ENCODE measurements at regions not wholly inside any gene's neighbourhood (a gene's known extent, or its start where the extent isn't known, plus 50 kb on each side); places are given as distances from the start of the nearest gene placed in this dataset.

DNA sequence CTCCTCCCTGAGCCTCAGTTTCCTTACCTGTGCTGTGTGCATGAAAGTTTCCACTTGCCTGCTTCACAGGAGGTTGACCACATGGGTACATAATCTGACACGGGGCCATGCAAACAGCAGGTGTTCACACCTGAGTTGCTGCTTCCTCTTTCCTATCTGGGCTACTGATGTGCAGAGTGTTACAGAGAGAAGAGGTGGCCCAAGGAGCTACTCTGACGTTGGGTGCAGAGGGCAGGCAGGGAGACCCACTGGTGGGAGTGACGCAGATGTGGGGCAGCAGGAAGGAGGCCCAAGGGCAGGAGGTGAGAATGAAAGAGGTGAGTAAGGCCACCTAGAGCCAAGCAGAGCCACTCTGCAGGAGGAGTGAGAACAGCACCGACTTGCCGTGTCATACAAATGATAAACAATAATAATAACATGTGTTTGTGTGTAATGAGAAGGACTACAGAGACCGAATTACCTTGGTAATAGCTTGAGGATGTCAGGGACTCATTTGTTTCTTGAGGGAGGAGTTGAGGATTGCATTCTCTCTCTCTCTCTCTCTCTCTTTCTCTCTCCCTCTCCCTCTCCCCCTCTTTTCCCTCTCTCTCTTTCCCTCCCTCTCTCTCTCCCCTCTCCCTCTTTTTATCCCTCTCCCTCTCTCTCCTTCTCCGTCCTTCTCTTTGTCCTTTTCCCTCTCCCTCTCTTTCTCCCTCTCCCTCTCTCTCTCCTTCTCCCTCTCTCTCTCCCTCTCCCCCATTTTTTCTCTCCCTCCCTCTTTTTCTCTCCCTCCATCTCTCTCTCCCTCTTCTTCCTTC lies 87.4 kb upstream of the IGSF21 start:
- no peaks in the 10 kb centered on the region for H3K36me3 ChIP-seq
- no peaks in the 10 kb centered on the region for H3K4me1 ChIP-seq
- no peaks in the 10 kb centered on the region for H3K9me3 ChIP-seq
- H3K27me3 ChIP-seq: no peaks in the 10 kb centered on the region
- H3K27ac ChIP-seq: no peak overlapping the region
- intact Hi-C loops (cut with DNase I; ENCODE audit: low total_unique reads): no loop called here
- TF ChIP-seq, protein P1, sequence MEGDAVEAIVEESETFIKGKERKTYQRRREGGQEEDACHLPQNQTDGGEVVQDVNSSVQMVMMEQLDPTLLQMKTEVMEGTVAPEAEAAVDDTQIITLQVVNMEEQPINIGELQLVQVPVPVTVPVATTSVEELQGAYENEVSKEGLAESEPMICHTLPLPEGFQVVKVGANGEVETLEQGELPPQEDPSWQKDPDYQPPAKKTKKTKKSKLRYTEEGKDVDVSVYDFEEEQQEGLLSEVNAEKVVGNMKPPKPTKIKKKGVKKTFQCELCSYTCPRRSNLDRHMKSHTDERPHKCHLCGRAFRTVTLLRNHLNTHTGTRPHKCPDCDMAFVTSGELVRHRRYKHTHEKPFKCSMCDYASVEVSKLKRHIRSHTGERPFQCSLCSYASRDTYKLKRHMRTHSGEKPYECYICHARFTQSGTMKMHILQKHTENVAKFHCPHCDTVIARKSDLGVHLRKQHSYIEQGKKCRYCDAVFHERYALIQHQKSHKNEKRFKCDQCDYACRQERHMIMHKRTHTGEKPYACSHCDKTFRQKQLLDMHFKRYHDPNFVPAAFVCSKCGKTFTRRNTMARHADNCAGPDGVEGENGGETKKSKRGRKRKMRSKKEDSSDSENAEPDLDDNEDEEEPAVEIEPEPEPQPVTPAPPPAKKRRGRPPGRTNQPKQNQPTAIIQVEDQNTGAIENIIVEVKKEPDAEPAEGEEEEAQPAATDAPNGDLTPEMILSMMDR (IDR thresholded peaks at IDR 0.05): no peak
- TF ChIP-seq POLR2A (IDR thresholded peaks at IDR 0.05): no peak
- no peak overlapping the region for H3K4me3 ChIP-seq
- no peak for DNase-seq

DNA sequence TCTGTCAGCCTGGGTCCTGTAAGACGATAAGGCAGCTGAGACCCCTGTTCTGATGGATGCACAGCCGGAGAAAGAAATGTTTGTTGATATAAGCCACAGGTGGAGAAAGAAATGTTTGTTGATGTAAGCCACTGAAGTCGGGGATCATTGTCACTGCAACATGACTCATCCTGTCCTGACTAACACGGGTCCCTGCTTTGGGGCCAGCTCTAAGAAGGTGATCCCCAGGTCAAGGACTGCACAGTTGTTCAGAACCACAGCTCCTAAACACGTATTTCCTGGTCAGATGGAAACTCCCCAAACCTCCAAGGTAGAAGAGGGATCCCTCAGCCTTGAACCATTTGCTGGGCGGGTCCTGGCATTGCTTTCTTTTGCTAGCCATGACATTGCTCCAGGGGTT lies 86.4 kb upstream of the IGSF21 start:
- intact Hi-C loops (cut with DNase I; ENCODE audit: low total_unique reads): no loop called here

DNA sequence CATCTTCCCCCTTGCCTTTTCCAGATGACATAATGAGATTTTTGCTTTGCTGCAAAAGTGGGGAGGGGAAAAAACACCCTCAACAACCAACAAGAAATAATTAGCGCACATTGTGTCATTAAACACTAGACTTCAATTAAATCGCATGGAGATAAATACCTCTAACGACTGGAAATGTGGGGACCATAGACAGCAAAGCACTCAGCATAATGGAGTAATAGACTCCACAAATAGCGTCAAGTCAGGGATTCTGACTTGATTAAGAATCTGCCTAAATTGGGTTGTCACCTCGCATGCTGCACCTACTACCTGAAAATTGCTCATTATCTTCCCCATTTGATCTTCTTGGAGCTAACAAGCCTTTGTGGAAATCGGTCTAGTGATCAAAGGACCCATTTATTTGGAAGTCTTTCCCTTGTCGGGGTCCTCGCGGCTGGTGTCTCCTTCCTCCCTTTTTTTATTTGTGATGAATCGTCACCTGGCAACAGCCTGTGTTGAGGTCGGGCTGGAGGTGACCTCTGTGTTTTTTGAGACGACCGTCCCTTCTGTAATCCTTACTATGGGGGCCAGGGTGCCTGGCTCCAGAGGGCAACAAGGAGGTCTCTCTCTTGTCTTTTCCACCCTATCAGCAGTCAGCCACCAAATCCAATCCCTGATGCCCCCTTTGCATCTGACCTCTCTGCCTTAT lies 75.3 kb upstream of the IGSF21 start:
- H3K27ac ChIP-seq: no peak overlapping the region
- no peaks in the 10 kb centered on the region for H3K4me1 ChIP-seq
- TF ChIP-seq POLR2A (IDR thresholded peaks at IDR 0.05): no peak
- TF ChIP-seq, protein P1 (IDR thresholded peaks at IDR 0.05): no peak
- H3K27me3 ChIP-seq: no peaks in the 10 kb centered on the region
- H3K36me3 ChIP-seq: no peaks in the 10 kb centered on the region
- no peak for DNase-seq
- no peaks in the 10 kb centered on the region for H3K9me3 ChIP-seq
- intact Hi-C loops (cut with DNase I; ENCODE audit: low total_unique reads): no loop called here
- no peak overlapping the region for H3K4me3 ChIP-seq

More for the DNA sequence above, 86.4 kb upstream of the IGSF21 start:
- TF ChIP-seq, protein P1 (IDR thresholded peaks at IDR 0.05): no peak
- TF ChIP-seq POLR2A (IDR thresholded peaks at IDR 0.05): no peak
- H3K9me3 ChIP-seq: no peaks in the 10 kb centered on the region
- H3K4me3 ChIP-seq: no peak overlapping the region
- H3K36me3 ChIP-seq: no peaks in the 10 kb centered on the region
- H3K27ac ChIP-seq: no peak overlapping the region
- no peaks in the 10 kb centered on the region for H3K4me1 ChIP-seq
- no peak for DNase-seq
- no peaks in the 10 kb centered on the region for H3K27me3 ChIP-seq

DNA sequence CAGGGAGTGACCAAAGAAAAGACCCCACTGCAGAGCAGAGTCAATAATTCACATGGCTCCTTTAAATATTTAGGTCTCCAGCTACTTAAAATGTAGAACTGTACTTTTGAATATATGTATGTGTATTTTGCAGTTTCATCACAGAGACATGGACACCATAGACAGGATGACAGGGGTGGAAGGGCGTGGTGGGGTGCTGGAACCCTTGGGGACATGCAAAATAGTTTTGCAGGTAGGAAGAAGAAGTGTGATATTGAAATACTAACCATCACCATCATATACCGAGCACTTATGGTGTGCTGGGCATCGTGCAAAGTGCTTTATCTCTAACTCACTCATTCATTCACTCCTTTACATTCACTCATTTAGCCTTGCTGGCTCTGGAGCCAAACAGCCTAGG lies 72.5 kb upstream of the IGSF21 start:
- Histone ChIP-seq H3K27ac (no peak overlapping the region), H3K9me3 (no peaks in the 10 kb centered on the region), H3K27me3 (no peaks in the 10 kb centered on the region), H3K4me3 (no peak overlapping the region), H3K4me1 (no peaks in the 10 kb centered on the region), H3K36me3 (no peaks in the 10 kb centered on the region)
- intact Hi-C loops (cut with DNase I; ENCODE audit: low total_unique reads): no loop called here
- TF ChIP-seq, protein P1 (IDR thresholded peaks at IDR 0.05): no peak
- TF ChIP-seq POLR2A (IDR thresholded peaks at IDR 0.05): no peak
- no peak for DNase-seq

DNA sequence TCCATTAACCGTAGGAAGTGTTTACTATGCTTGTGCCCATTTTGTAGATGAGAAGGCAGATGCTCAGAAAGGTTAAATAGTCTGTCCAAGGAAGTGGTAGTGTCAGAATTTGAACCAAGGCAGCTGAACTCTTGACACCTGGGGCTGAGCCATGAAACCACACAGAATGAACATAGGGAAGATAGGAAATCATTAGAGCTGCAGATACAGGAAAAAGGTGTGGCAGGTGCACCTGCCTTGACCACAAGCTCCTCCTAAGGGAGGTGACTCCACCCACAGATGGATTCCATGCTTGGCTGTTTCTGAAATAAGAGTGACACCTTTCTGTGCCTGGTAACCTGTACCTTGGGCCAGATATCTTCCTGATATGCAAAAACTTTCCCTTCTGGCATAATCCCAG lies 69.9 kb upstream of the IGSF21 start:
- no peak for DNase-seq
- H3K27me3 ChIP-seq: no peaks in the 10 kb centered on the region
- no peak overlapping the region for H3K27ac ChIP-seq
- no peaks in the 10 kb centered on the region for H3K36me3 ChIP-seq
- intact Hi-C loops (cut with DNase I; ENCODE audit: low total_unique reads): no loop called here
- H3K9me3 ChIP-seq: no peaks in the 10 kb centered on the region
- no peaks in the 10 kb centered on the region for H3K4me1 ChIP-seq
- TF ChIP-seq POLR2A (IDR thresholded peaks at IDR 0.05): no peak
- TF ChIP-seq, protein P1 (IDR thresholded peaks at IDR 0.05): no peak
- H3K4me3 ChIP-seq: no peak overlapping the region

Measured in uterus (tissue), 3 donors.